Left lobe of liver (tissue), 2 donors: ENCODE measurements at regions not wholly inside any gene's neighbourhood (a gene's known extent, or its start where the extent isn't known, plus 50 kb on each side); places are given as distances from the start of the nearest gene placed in this dataset.
A peak's percentile ranks its signal among the peaks of the same experiment; 100 is the strongest.

Experiments
- ATAC-seq: fragments of 200-7000 bp; cut with Tn5 transposase; one replicate; pipeline ENCODE4 v1.9.1; 2020; ENCODE audit warnings: mild to moderate bottlenecking, moderate library complexity
- DNase-seq: peaks from one replicate; pipeline ENCODE4 v3.0.0-alpha.2; 2020; ENCODE audit warnings: low spot score
- donor health status: DM: no; HTN: no; CAD: no; lungs with moderate emphysema.
- donor health status: DM: no; HTN: yes; CAD: no.

DNA sequence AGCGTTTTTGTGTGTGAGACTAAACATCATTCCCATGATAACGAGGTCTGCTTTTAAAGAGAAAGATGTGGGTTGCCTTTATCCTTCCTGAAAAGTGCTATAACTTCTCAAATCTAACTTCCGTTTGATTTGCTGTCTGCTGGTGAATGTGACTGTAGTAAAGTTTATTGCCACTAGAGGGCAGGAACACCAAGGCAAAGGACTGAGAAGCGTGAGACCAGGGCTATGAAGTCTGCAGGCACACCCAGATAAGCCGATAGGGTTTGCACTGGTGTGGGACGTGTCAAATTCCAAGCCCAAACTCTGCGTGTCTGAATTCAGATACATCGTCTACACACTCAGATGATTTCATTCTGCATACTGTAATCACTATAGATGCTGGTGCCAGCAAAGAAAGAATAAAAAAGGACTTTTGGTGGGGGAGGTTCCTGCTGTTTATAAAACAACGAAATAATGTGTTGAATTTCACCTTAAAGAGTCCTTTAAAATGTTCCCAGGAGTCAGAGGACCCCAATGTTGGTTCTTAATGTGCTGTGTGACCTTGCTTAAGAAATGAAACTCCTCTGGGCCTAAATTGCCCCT is 87.2 kb downstream of the PTTG1 start:
- peak; percentile 59 for DNase-seq
- ATAC-seq = peak; percentile 98

DNA sequence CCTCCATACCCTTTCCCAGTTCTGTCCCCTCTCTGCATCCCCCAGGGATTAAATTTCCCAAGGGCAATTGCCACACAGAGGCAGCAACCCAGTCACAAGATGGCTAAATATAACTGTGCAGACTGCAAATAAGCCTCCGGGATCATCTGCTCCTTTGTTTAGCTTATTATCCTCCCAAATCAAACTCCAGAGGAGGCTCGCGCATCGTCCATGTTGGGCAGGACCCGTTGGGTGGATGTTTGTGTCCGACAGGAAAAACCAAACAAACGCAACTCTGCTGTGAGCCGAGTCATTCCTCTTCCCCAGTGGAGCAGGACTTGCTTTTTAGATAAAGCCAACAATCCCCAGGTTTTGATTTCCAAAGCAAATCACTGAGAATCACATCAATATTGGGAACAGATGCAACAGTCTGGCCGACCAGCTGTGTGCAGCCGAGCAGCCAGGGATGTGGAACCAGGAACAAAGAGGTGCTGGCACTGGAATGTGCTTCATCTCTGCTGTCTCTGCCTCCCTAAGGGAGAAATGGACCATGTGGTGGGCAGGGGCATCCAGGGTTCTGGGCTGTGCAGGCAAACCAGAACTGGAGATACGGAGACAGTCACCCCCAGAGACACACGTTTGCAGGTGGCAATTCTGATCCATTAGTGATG is 89.8 kb downstream of the PTTG1 start:
- DNase-seq = no peak
- ATAC-seq = no peak
